OCI-LY3 (cell line): ENCODE measurements at regions not wholly inside any gene's neighbourhood (a gene's known extent, or its start where the extent isn't known, plus 50 kb on each side); places are given as distances from the start of the nearest gene placed in this dataset.

Experiments used
- EZH2phosphoT487 ChIP-seq: fragments of 200-600 bp; shearing (Covaris generic); IDR thresholded peaks from 2 replicates; pipeline ENCODE4 v1.6.1; 2018; ENCODE audit warnings: antibody characterized with exemption, mixed run types, low read depth
- TF ChIP-seq, protein P1 (sequence below): fragments of 200-600, 300-600 bp; sonication (generic); IDR thresholded peaks from 2 replicates; pipeline ENCODE4 v1.5.1; 2014; ENCODE audit warnings: antibody characterized with exemption, low read length, low read depth

DNA sequence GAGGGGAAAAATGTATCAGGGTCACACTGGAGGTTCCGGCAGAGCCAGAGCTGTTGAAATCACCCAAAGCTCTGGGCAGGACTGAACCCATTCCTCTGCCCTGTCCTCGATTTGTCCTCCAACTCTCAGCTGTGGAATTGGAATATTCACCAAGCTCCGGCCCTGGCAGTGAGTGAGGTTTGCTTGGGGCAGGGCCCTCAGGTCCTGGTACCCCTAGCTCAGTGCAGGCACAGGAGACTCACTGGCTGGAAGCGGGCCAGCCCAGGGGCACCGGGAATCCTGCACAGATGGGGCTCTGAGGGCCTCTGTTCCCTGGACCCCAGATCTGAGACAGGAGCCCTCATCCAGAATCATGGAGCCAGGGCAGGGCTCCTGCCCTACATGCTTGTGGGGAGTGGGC, 1322.3 kb downstream of the UQCRFS1 start:
- TF ChIP-seq, protein P1, sequence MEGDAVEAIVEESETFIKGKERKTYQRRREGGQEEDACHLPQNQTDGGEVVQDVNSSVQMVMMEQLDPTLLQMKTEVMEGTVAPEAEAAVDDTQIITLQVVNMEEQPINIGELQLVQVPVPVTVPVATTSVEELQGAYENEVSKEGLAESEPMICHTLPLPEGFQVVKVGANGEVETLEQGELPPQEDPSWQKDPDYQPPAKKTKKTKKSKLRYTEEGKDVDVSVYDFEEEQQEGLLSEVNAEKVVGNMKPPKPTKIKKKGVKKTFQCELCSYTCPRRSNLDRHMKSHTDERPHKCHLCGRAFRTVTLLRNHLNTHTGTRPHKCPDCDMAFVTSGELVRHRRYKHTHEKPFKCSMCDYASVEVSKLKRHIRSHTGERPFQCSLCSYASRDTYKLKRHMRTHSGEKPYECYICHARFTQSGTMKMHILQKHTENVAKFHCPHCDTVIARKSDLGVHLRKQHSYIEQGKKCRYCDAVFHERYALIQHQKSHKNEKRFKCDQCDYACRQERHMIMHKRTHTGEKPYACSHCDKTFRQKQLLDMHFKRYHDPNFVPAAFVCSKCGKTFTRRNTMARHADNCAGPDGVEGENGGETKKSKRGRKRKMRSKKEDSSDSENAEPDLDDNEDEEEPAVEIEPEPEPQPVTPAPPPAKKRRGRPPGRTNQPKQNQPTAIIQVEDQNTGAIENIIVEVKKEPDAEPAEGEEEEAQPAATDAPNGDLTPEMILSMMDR: no peak
- no peak for TF ChIP-seq EZH2phosphoT487
